PC-9 (cell line): ENCODE measurements at regions not wholly inside any gene's neighbourhood (a gene's known extent, or its start where the extent isn't known, plus 50 kb on each side); places are given as distances from the start of the nearest gene placed in this dataset.

Source experiments
- EZH2 ChIP-seq: fragments of 200-600 bp; sonication (generic); IDR thresholded peaks from 2 replicates; pipeline ENCODE4 v1.8.0; 2017; ENCODE audit warnings: antibody characterized with exemption, low read depth
- TF ChIP-seq, protein P1 (sequence below): fragments of 200-600 bp; sonication (generic); conservative IDR thresholded peaks from 2 replicates; pipeline ENCODE4 v1.6.1; 2017; ENCODE audit warnings: mixed run types, antibody characterized with exemption, mild to moderate bottlenecking, moderate library complexity

GRCh38 chr6:145475794-145476396 is 259.4 kb downstream of the EPM2A start:
- TF ChIP-seq EZH2: no peak
- TF ChIP-seq, protein P1, sequence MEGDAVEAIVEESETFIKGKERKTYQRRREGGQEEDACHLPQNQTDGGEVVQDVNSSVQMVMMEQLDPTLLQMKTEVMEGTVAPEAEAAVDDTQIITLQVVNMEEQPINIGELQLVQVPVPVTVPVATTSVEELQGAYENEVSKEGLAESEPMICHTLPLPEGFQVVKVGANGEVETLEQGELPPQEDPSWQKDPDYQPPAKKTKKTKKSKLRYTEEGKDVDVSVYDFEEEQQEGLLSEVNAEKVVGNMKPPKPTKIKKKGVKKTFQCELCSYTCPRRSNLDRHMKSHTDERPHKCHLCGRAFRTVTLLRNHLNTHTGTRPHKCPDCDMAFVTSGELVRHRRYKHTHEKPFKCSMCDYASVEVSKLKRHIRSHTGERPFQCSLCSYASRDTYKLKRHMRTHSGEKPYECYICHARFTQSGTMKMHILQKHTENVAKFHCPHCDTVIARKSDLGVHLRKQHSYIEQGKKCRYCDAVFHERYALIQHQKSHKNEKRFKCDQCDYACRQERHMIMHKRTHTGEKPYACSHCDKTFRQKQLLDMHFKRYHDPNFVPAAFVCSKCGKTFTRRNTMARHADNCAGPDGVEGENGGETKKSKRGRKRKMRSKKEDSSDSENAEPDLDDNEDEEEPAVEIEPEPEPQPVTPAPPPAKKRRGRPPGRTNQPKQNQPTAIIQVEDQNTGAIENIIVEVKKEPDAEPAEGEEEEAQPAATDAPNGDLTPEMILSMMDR: no peak
